C4-2B (cell line): ENCODE measurements at regions not wholly inside any gene's neighbourhood (a gene's known extent, or its start where the extent isn't known, plus 50 kb on each side); places are given as distances from the start of the nearest gene placed in this dataset.

Experiments
- ZFX ChIP-seq: fragments of 450-650 bp; IDR thresholded peaks from 2 replicates; pipeline ENCODE4 v1.6.1; 2017
- TF ChIP-seq, protein P1 (sequence below): fragments of 450-650 bp; conservative IDR thresholded peaks from 2 replicates; pipeline ENCODE4 v1.5.1; 2017; ENCODE audit warnings: mild to moderate bottlenecking

- TF ChIP-seq ZFX, result no peak
- TF ChIP-seq, protein P1, sequence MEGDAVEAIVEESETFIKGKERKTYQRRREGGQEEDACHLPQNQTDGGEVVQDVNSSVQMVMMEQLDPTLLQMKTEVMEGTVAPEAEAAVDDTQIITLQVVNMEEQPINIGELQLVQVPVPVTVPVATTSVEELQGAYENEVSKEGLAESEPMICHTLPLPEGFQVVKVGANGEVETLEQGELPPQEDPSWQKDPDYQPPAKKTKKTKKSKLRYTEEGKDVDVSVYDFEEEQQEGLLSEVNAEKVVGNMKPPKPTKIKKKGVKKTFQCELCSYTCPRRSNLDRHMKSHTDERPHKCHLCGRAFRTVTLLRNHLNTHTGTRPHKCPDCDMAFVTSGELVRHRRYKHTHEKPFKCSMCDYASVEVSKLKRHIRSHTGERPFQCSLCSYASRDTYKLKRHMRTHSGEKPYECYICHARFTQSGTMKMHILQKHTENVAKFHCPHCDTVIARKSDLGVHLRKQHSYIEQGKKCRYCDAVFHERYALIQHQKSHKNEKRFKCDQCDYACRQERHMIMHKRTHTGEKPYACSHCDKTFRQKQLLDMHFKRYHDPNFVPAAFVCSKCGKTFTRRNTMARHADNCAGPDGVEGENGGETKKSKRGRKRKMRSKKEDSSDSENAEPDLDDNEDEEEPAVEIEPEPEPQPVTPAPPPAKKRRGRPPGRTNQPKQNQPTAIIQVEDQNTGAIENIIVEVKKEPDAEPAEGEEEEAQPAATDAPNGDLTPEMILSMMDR, result no peak
These were observed 102.8 kb upstream of the VSTM2A start for GRCh38 chr7:54439391-54439790.
